Bronchial epithelial cell (primary cell): ENCODE measurements at regions not wholly inside any gene's neighbourhood (a gene's known extent, or its start where the extent isn't known, plus 50 kb on each side); places are given as distances from the start of the nearest gene placed in this dataset.

Experiments
- DNase-seq: peaks from one replicate; pipeline ENCODE4 v3.0.0-alpha.2; 2010; ENCODE audit warnings: low read depth
- FAIRE-seq: peaks from 2 replicates; lab custom pipeline; 2011; peaks lifted over from hg19 to GRCh38; lab: Jason Lieb, UNC
- H3K27me3 ChIP-seq: 2 replicates; pipeline ENCODE4 v1.5.1; 2011; ENCODE audit warnings: low read length; ENCODE audit not compliant: control insufficient read depth, insufficient read depth
- H3K36me3 ChIP-seq: 2 replicates; pipeline ENCODE4 v1.5.1; 2011; ENCODE audit warnings: low read length; ENCODE audit not compliant: control insufficient read depth, insufficient read depth
- H3K4me3 ChIP-seq: 2 replicates; pipeline ENCODE4 v1.5.1; 2011; ENCODE audit warnings: mild to moderate bottlenecking, low read depth, low read length, control low read depth
- TF ChIP-seq, protein P1 (sequence below): IDR thresholded peaks from 2 replicates; pipeline ENCODE4 v1.5.1; 2011; ENCODE audit warnings: mild to moderate bottlenecking, moderate library complexity, low read length, control low read depth, inconsistent platforms; ENCODE audit not compliant: insufficient read depth, severe bottlenecking

DNA sequence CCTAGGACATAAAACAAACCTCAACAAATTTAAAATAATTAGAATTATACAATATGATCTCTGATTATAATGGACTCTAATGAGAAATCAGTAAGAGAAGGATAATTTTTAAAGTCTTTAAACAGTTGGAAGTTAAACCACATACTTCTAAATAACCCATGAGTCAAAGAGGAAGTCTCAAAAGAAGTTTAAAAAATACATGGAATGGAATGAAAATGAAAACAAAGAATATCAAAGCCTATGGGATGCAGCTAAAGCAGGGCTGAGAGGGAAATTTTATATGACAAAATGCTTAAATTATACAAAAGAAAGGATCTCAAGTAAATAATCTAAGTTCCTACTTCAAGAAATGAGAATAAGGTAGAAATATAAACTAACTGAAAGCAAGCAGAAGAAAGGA, 460.5 kb downstream of the RPS24 start:
- TF ChIP-seq, protein P1, sequence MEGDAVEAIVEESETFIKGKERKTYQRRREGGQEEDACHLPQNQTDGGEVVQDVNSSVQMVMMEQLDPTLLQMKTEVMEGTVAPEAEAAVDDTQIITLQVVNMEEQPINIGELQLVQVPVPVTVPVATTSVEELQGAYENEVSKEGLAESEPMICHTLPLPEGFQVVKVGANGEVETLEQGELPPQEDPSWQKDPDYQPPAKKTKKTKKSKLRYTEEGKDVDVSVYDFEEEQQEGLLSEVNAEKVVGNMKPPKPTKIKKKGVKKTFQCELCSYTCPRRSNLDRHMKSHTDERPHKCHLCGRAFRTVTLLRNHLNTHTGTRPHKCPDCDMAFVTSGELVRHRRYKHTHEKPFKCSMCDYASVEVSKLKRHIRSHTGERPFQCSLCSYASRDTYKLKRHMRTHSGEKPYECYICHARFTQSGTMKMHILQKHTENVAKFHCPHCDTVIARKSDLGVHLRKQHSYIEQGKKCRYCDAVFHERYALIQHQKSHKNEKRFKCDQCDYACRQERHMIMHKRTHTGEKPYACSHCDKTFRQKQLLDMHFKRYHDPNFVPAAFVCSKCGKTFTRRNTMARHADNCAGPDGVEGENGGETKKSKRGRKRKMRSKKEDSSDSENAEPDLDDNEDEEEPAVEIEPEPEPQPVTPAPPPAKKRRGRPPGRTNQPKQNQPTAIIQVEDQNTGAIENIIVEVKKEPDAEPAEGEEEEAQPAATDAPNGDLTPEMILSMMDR = no peak
- no peaks in the 10 kb centered on the region for H3K36me3 ChIP-seq
- DNase-seq (no peak), FAIRE-seq (no peak)
- H3K4me3 ChIP-seq = no peak overlapping the region
- peaks cover 1% of the 10 kb centered on the region for H3K27me3 ChIP-seq

DNA sequence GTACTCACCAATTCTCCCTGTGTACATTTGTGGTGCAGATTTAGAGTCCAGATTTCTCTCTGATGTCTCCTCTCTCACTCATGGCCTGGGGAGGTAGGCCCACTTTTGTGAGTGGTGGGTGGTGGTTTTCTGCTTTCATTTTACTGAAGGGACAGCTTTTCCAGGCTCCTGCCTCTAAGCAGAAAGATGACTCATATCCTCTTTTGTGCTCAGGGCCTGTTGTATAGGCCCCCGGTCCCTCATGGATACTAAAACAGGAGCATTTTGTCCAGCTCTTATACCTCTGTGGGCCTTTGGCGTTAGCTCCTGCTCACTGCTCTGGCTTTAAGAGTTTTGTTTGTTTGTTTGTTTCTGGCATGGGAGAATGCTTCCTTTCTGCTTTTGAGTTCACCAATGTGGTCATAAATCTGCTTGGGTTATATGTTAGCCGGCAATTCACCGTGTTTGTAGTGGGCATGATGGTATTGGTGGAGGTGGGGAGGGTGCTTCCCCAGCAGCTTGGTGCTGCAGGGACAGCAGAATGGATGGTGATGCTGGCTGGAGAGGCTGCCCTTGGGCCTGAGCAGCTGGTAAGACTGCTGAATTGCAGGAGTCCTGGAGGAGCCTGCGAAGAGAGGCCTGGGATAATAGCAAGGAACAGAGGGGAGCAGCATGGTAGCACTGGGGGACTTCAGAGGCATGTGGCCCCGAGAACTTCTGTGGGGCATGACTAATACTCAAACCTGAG, 468.7 kb downstream of the RPS24 start:
- FAIRE-seq = no peak
- Histone ChIP-seq H3K36me3 (no peaks in the 10 kb centered on the region), H3K27me3 (peaks cover 1% of the 10 kb centered on the region), H3K4me3 (no peak overlapping the region)
- DNase-seq = no peak
- TF ChIP-seq, protein P1 = no peak

DNA sequence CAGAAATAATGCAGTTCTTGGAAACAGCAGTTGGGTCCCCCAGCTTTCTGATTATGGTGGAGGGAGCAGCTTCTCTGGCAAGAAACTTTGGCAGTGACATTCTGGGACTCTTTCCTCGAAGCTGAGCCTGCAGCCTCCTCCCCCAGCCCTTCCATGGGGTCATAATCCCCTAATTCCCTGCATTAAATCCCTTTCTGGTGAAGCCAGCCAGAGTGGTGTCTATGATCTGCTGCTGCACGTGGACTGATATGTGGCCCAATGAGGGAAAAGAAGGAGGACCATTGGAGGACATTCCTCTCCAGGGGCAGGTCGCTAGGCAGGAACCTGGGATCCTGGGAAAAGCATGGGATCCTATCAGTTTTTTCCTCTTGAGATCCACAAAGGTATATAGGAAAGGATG, 470.5 kb downstream of the RPS24 start:
- no peaks in the 10 kb centered on the region for H3K27me3 ChIP-seq
- H3K4me3 ChIP-seq = no peak overlapping the region
- DNase-seq = no peak
- no peak for FAIRE-seq
- no peaks in the 10 kb centered on the region for H3K36me3 ChIP-seq
- TF ChIP-seq, protein P1 = no peak

DNA sequence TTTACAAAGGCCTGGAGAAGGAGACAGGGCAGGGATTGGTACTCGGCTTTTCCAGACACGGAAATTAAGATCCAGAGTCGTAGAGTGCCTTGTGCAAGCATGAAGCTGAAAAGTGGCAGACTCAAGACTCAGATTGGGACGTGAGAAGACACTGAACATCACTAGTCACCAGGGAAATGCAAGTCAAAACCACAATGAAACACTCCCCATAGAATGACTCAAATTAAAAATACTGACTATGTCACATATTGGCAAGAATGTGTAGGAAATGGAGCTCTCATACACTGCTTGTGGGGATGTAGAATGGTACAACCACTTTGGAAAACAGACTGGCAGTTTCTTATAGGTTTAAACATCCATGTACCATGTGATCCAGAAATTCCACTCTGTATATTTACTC, 472.0 kb downstream of the RPS24 start:
- no peak overlapping the region for H3K4me3 ChIP-seq
- no peaks in the 10 kb centered on the region for H3K27me3 ChIP-seq
- FAIRE-seq = no peak
- no peaks in the 10 kb centered on the region for H3K36me3 ChIP-seq
- DNase-seq = no peak
- TF ChIP-seq, protein P1 = no peak

DNA sequence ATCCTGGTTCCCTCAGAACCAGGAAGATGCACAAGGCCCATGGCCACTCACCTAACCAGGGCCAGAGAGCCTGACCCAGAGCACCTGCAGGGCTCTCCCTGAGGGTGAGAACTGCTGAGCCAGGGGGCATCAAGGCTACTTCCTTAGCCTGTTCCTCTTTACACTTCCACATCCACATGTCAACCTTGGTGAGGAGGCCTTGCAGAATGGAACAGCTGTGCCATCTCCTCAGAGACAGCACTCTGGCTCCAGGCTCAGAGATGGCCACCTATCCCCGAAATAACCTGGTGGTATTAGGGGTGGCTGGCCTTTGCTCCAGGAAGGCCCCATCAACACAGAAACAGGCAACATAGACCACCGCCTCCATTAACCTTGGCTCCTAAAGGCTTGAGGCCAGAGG, 473.0 kb downstream of the RPS24 start:
- Histone ChIP-seq H3K36me3 (no peaks in the 10 kb centered on the region), H3K27me3 (no peaks in the 10 kb centered on the region), H3K4me3 (no peak overlapping the region)
- FAIRE-seq (no peak), DNase-seq (no peak)
- TF ChIP-seq, protein P1 = no peak
